ENCODE measurements at regions not wholly inside any gene's neighbourhood (a gene's known extent, or its start where the extent isn't known, plus 50 kb on each side); places are given as distances from the start of the nearest gene placed in this dataset.

DNA sequence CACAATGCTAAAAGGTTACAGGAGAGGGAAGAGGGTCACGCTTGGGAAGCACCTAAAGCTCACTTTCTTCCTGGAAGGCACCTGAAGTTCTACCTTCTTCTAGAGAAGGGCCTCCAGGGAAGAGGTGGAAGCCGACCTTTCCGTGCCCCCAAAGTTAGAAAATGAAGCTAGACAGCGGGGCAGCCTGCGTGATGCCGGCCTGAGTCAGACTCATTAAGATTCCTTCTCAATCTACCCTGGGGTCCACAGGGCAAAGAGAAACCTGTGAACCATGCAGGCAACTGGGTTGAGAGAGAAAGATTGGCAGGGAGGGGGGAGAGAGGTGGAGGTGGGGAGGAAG is 54.8 kb upstream of the CCDC167 start:
- TF ChIP-seq, protein P1, sequence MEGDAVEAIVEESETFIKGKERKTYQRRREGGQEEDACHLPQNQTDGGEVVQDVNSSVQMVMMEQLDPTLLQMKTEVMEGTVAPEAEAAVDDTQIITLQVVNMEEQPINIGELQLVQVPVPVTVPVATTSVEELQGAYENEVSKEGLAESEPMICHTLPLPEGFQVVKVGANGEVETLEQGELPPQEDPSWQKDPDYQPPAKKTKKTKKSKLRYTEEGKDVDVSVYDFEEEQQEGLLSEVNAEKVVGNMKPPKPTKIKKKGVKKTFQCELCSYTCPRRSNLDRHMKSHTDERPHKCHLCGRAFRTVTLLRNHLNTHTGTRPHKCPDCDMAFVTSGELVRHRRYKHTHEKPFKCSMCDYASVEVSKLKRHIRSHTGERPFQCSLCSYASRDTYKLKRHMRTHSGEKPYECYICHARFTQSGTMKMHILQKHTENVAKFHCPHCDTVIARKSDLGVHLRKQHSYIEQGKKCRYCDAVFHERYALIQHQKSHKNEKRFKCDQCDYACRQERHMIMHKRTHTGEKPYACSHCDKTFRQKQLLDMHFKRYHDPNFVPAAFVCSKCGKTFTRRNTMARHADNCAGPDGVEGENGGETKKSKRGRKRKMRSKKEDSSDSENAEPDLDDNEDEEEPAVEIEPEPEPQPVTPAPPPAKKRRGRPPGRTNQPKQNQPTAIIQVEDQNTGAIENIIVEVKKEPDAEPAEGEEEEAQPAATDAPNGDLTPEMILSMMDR (IDR thresholded peaks at IDR 0.05) = no peak
- no peaks in the 10 kb centered on the region for H3K27me3 Mint-ChIP-seq
- intact Hi-C loops (cut with DNase I, micrococcal nuclease) = no loop called here
- DNase-seq (no peak), ATAC-seq (ENCODE audit: poor library complexity) (no peak)
- H3K27ac Mint-ChIP-seq = no peak overlapping the region
- Histone ChIP-seq H3K36me3 (ENCODE audit: insufficient read depth, low read length) (no peaks in the 10 kb centered on the region), H3K27me3 (ENCODE audit: control insufficient read depth in 1 of 2, insufficient read depth in 2 of 2, low read length in 2 of 2) (no peaks in the 10 kb centered on the region), H3K4me1 (ENCODE audit: insufficient read depth, low read length) (peaks cover 23% of the 10 kb centered on the region), H3K9me3 (ENCODE audit: control insufficient read depth in 1 of 2, insufficient read depth in 1 of 2, low read length in 2 of 2) (no peaks in the 10 kb centered on the region), H3K27ac (ENCODE audit: low read depth in 1 of 2, low read length in 2 of 2) (no peak overlapping the region), H3K4me3 (ENCODE audit: low read length) (no peak overlapping the region)
- ChIA-PET CTCF (no interaction called here), POLR2A (no interaction called here)
- H3K4me3 Mint-ChIP-seq = no peak overlapping the region
- H3K36me3 Mint-ChIP-seq (ENCODE audit: low read depth) = no peaks in the 10 kb centered on the region
- no peaks in the 10 kb centered on the region for H3K9me3 Mint-ChIP-seq
- peaks cover 30% of the 10 kb centered on the region for H3K4me1 Mint-ChIP-seq (ENCODE audit: low read depth)

GRCh38 chr6:37552267-37552666 is 52.6 kb upstream of the CCDC167 start:
- intact Hi-C loops (cut with DNase I, micrococcal nuclease) = no loop called here
- no peak for DNase-seq
- Histone ChIP-seq H3K4me3 (ENCODE audit: low read length) (no peak overlapping the region), H3K9me3 (ENCODE audit: control insufficient read depth in 1 of 2, insufficient read depth in 1 of 2, low read length in 2 of 2) (no peaks in the 10 kb centered on the region), H3K4me1 (ENCODE audit: insufficient read depth, low read length) (peaks cover 27% of the 10 kb centered on the region), H3K27ac (ENCODE audit: low read depth in 1 of 2, low read length in 2 of 2) (no peak overlapping the region), H3K27me3 (ENCODE audit: control insufficient read depth in 1 of 2, insufficient read depth in 2 of 2, low read length in 2 of 2) (no peaks in the 10 kb centered on the region), H3K36me3 (ENCODE audit: insufficient read depth, low read length) (no peaks in the 10 kb centered on the region)
- H3K27ac Mint-ChIP-seq = no peak overlapping the region
- ATAC-seq (ENCODE audit: poor library complexity) = no peak
- no peaks in the 10 kb centered on the region for H3K9me3 Mint-ChIP-seq
- no peaks in the 10 kb centered on the region for H3K27me3 Mint-ChIP-seq
- CTCF ChIA-PET = no interaction called here
- peaks cover 36% of the 10 kb centered on the region for H3K4me1 Mint-ChIP-seq (ENCODE audit: low read depth)
- TF ChIP-seq, protein P1 (IDR thresholded peaks at IDR 0.05) = no peak
- POLR2A ChIA-PET = no interaction called here
- H3K4me3 Mint-ChIP-seq = no peak overlapping the region
- no peaks in the 10 kb centered on the region for H3K36me3 Mint-ChIP-seq (ENCODE audit: low read depth)

DNA sequence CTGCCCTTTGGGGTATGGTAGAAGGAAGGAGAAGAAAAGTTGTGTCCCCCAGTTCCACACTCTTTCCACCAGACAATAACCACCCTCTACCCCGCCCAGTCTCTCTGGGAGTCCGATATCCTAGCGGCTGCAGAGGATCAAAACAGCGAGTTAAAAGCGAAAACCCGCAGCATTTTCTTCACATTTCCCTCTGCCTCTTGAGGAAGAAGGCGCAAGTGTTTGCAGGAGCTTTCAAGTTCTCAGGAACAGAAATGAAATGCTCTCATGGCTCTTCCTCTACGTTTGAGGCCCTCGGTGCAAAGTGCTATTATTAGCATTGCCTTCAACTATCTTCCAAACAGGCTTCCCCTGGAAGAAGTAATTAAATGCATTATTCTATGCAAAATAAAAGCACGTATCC is 52.2 kb upstream of the CCDC167 start:
- Histone ChIP-seq H3K27me3 (ENCODE audit: control insufficient read depth in 1 of 2, insufficient read depth in 2 of 2, low read length in 2 of 2) (no peaks in the 10 kb centered on the region), H3K4me3 (ENCODE audit: low read length) (no peak overlapping the region), H3K4me1 (ENCODE audit: insufficient read depth, low read length) (peaks cover 31% of the 10 kb centered on the region), H3K36me3 (ENCODE audit: insufficient read depth, low read length) (no peaks in the 10 kb centered on the region), H3K27ac (ENCODE audit: low read depth in 1 of 2, low read length in 2 of 2) (no peak overlapping the region), H3K9me3 (ENCODE audit: control insufficient read depth in 1 of 2, insufficient read depth in 1 of 2, low read length in 2 of 2) (no peaks in the 10 kb centered on the region)
- H3K27me3 Mint-ChIP-seq = no peaks in the 10 kb centered on the region
- H3K36me3 Mint-ChIP-seq (ENCODE audit: low read depth) = no peaks in the 10 kb centered on the region
- ATAC-seq (ENCODE audit: poor library complexity) (no peak), DNase-seq (no peak)
- no peak overlapping the region for H3K27ac Mint-ChIP-seq
- peaks cover 38% of the 10 kb centered on the region for H3K4me1 Mint-ChIP-seq (ENCODE audit: low read depth)
- TF ChIP-seq, protein P1 (IDR thresholded peaks at IDR 0.05) = no peak
- POLR2A ChIA-PET = interaction anchor here (1.1 kb wide), 2 partner anchors 34 to 48 kb away, joined by 3 read pairs; no protein-coding TSS in a partner anchor
- CTCF ChIA-PET = no interaction called here
- H3K4me3 Mint-ChIP-seq = no peak overlapping the region
- intact Hi-C loops (cut with DNase I, micrococcal nuclease) = no loop called here
- H3K9me3 Mint-ChIP-seq = no peaks in the 10 kb centered on the region
